ENCODE measurements at regions not wholly inside any gene's neighbourhood (a gene's known extent, or its start where the extent isn't known, plus 50 kb on each side); places are given as distances from the start of the nearest gene placed in this dataset.
A peak's percentile ranks its signal among the peaks of the same experiment; 100 is the strongest.
"Not testable (repeated sequence)": the region's sequence is repeated elsewhere in the genome, so short reads cannot be mapped to it uniquely, and the experiment has no call there.

GRCh38 chr2:131738533-131738932 is 210.8 kb downstream of the CCDC74A start:
- not testable (repeated sequence) for DNase-seq (ENCODE audit: low read depth in 4 of 4, low spot score in 1 of 4)

GRCh38 chr2:131738996-131739434 is 211.3 kb downstream of the CCDC74A start:
- DNase-seq (ENCODE audit: low read depth in 4 of 4, low spot score in 1 of 4), result not testable (repeated sequence)

- no peak for DNase-seq (ENCODE audit: low read depth in 4 of 4, low spot score in 1 of 4)
Measured at GRCh38 chr2:131753640-131754561, 226.2 kb downstream of the CCDC74A start.

GRCh38 chr2:131754929-131755720 is 227.4 kb downstream of the CCDC74A start:
- DNase-seq (ENCODE audit: low read depth in 4 of 4, low spot score in 1 of 4), result no peak

- no peak for DNase-seq (ENCODE audit: low read depth in 4 of 4, low spot score in 1 of 4)
Measured at GRCh38 chr2:131756141-131756907, 228.6 kb downstream of the CCDC74A start.

GRCh38 chr2:131758941-131759340 is 231.3 kb downstream of the CCDC74A start:
- not testable (repeated sequence) for DNase-seq (ENCODE audit: low read depth in 4 of 4, low spot score in 1 of 4)

- not testable (repeated sequence) for DNase-seq (ENCODE audit: low read depth in 4 of 4, low spot score in 1 of 4)
Measured at GRCh38 chr2:131774955-131775555, 247.4 kb downstream of the CCDC74A start.

GRCh38 chr2:131775903-131776506 is 248.3 kb downstream of the CCDC74A start:
- DNase-seq (ENCODE audit: low read depth in 4 of 4, low spot score in 1 of 4), result not testable (repeated sequence)

- not testable (repeated sequence) for DNase-seq (ENCODE audit: low read depth in 4 of 4, low spot score in 1 of 4)
Measured at GRCh38 chr2:131780446-131780845, 252.8 kb downstream of the CCDC74A start.

- no peak for DNase-seq (ENCODE audit: low read depth in 4 of 4, low spot score in 1 of 4)
Measured at GRCh38 chr2:131801210-131801744, 273.6 kb downstream of the CCDC74A start.

GRCh38 chr2:131801745-131802350 is 274.2 kb downstream of the CCDC74A start:
- DNase-seq (ENCODE audit: low read depth in 4 of 4, low spot score in 1 of 4), result peak; percentile 35 to 72 (median 61)

- DNase-seq (ENCODE audit: low read depth in 4 of 4, low spot score in 1 of 4), result peak in 3 of 4 experiments; percentile 1 to 32 (median 31)
Measured at GRCh38 chr2:131802351-131802836, 274.7 kb downstream of the CCDC74A start.

- not testable (repeated sequence) for DNase-seq (ENCODE audit: low read depth in 4 of 4, low spot score in 1 of 4)
Measured at GRCh38 chr2:131803237-131803636, 275.5 kb downstream of the CCDC74A start.

GRCh38 chr2:131812605-131813004 is 284.9 kb downstream of the CCDC74A start:
- DNase-seq (ENCODE audit: low read depth in 4 of 4, low spot score in 1 of 4), result not testable (repeated sequence)

- DNase-seq (ENCODE audit: low read depth in 4 of 4, low spot score in 1 of 4), result not testable (repeated sequence)
Measured at GRCh38 chr2:131813378-131813777, 285.7 kb downstream of the CCDC74A start.

- not testable (repeated sequence) for DNase-seq (ENCODE audit: low read depth in 4 of 4, low spot score in 1 of 4)
Measured at GRCh38 chr2:131818267-131818973, 290.7 kb downstream of the CCDC74A start.

- DNase-seq (ENCODE audit: low read depth in 4 of 4, low spot score in 1 of 4), result not testable (repeated sequence)
Measured at GRCh38 chr2:131822237-131822721, 294.6 kb downstream of the CCDC74A start.

- DNase-seq (ENCODE audit: low read depth in 4 of 4, low spot score in 1 of 4), result not testable (repeated sequence)
Measured at GRCh38 chr2:131823058-131823457, 295.4 kb downstream of the CCDC74A start.

All from stimulated activated CD4-positive, alpha-beta T cell treated with anti-CD3 and anti-CD28 coated beads, Interleukin-1b, Interleukin-23, amount 100 ng/mL, for 24 hours (primary cell).